HG02642 (cell line): ENCODE measurements at regions not wholly inside any gene's neighbourhood (a gene's known extent, or its start where the extent isn't known, plus 50 kb on each side); places are given as distances from the start of the nearest gene placed in this dataset.
"Not testable (repeated sequence)": the region's sequence is repeated elsewhere in the genome, so short reads cannot be mapped to it uniquely, and the experiment has no call there.

Experiments
- ATAC-seq: cut with Tn5 transposase; IDR thresholded peaks from one replicate; pipeline ENCODE4 v1.9.1; 2021; ENCODE audit warnings: mild to moderate bottlenecking; ENCODE audit not compliant: unreplicated experiment, poor library complexity

GRCh38 chr3:137820366-137820765, 56.3 kb downstream of the SOX14 start:
- ATAC-seq, result no peak

GRCh38 chr3:137835096-137835495, 71.0 kb downstream of the SOX14 start:
- no peak for ATAC-seq

GRCh38 chr3:137845194-137845593, 81.1 kb downstream of the SOX14 start:
- no peak for ATAC-seq

DNA sequence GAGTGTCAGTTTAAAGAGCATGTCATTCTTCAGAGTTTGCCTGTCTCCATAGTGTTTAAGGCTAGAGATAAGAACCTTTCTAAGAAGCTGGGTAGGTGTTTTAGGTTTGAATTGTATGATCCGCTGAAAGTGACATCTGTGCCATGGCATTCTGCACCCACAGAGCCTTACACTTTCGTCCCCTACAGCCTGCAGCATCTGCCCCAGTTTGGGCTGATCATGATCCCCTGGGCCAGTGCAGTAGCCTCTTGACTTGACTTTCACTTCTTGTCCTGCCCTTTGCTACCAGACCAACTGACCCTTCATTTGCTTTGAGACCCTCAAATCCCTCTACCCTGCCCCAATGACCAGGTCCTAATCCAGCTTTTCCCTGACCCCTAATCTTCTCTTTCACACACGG, 81.6 kb downstream of the SOX14 start:
- no peak for ATAC-seq

DNA sequence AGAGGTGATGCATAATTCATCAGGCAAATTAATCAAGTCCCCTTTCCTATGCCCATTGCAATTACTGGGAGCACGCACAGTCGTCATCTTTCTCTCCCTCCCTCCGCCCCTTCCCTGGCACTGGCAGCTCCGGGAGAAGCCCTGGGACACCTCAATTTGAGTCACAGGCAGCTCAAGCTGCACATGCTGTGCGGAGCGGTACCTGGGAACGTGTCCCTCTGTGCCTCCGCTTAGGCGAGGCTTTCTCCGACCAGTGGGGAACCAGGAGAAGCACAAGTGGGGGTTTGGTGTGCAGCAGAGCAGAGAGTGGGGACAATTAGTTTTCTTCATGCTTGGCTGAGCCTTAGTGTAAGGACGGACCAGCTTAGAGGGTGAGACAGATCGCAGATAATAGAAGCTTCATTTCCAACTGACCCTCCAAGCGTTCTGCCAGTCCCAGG, 88.3 kb downstream of the SOX14 start:
- no peak for ATAC-seq

GRCh38 chr3:137854533-137855261, 90.6 kb downstream of the SOX14 start:
- ATAC-seq, result no peak

DNA sequence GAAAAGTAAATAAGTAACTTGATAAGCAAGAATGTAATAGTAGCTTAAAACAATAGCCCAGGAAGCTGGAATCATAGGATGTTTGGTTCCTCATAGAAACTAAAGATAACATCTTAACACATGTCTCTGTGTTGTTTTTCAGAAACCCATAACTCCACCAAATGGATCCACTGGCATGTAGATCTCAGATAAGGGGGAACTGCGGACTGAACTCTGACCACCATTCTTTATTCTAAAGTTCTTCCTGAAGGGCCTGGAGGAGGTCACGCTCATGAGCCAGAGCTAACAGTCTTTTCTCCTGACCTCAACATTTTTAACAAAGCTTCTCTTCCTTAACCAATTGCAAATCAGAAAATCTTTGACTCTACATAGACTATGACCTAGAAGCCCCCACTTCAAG, 101.9 kb downstream of the SOX14 start:
- ATAC-seq, result no peak

DNA sequence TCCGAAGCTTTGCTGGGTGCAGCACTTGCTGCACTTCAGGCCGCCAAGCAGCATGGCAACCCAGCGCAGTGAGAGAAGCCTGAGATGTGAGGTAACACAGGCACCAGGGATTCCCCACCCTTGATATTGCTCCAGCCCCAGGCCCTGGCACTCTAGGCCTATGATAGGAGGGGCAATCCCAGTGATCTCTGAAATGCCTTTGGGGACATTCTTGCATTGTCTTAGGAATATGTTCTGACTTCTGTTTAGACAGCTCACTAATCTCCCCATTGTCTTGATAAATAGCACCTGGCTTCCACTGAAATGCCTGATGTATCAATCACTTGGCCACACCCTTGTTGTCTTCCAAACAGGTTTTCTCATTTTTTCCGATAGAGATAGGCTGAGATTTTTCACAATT, 102.8 kb downstream of the SOX14 start:
- ATAC-seq, result no peak

DNA sequence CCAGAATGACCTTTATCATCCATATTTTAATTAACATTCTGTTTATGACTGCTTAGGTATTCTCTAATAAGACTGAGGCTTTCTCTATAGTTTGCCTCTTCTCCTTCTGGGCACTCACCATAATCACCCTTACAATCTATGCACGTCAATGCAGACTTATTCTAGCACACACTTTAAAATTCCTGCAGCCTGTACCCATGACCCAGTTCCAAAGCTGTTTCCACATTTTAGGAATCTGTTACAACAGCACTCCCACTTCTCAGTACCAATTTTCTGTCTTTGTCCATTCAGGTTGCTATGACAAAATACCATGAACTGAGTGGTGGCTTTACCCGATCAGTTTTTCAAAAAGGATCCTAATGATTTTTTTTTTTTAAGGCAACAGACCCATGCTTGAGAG, 103.5 kb downstream of the SOX14 start:
- ATAC-seq, result no peak

GRCh38 chr3:137869022-137869421, 104.9 kb downstream of the SOX14 start:
- no peak for ATAC-seq

DNA sequence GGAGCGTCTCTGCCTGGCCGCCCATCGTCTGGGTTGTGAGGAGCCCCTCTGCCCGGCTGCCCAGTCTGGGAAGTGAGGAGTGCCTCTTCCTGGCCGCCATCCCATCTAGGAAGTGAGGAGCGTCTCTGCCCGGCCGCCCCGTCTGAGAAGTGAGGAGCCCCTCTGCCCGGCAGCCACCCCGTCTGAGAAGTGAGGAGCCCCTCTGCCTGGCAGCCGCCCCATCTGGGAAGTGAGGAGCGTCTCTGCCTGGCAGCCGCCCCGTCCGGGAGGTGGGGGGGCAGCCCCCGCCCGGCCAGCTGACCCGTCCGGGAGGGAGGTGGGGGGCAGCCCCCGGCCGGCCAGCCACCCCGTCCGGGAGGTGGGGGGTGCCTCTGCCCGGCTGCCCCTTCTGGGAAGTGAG, 108.5 kb downstream of the SOX14 start:
- not testable (repeated sequence) for ATAC-seq

DNA sequence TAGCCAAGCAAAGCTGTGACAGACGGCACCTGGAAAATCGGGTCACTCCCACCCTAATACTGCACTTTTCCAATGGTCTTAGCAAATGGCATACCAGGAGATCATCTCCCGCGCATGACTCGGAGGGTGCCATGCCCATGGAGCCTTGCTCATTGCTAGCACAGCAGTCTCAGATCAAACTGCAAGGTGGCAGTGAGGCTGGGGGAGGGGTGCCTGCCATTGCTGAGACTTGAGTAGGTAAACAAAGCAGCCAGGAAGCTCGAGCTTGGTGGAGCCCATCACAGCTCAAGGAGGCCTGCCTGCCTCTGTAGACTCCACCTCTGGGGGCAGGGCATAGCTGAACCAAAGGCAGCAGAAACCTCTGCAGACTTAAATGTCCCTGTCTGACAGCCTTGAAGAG, 113.1 kb upstream of the CLDN18 start:
- ATAC-seq, result not testable (repeated sequence)

GRCh38 chr3:137906985-137907649, 102.8 kb upstream of the CLDN18 start:
- no peak for ATAC-seq

- no peak for ATAC-seq
Observed at GRCh38 chr3:137924628-137925027, 85.3 kb upstream of the CLDN18 start.

DNA sequence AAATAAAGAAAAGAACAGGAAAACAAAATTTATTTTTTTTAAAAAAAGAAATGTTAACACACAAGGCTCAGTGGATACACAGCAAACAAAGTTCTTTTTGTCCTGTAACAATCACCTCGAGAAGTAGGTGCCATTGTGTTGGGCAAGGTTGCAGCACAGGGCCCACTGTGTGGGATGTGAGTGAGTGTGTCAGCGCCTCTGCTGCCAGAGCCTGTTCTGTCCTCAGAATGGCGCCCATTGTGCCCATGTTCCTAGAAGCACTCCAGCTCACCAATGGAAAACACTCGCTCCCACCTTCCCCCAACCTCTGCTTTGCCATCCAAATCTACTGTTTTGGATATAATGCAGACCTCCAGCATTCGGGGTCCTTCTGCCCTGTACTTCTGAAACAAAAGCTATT, 84.9 kb upstream of the CLDN18 start:
- no peak for ATAC-seq

- ATAC-seq, result no peak
Observed at GRCh38 chr3:137926991-137927390, 83.0 kb upstream of the CLDN18 start.

GRCh38 chr3:137930976-137931375, 79.0 kb upstream of the CLDN18 start:
- ATAC-seq, result no peak

GRCh38 chr3:137938876-137939275, 71.1 kb upstream of the CLDN18 start:
- ATAC-seq, result no peak

DNA sequence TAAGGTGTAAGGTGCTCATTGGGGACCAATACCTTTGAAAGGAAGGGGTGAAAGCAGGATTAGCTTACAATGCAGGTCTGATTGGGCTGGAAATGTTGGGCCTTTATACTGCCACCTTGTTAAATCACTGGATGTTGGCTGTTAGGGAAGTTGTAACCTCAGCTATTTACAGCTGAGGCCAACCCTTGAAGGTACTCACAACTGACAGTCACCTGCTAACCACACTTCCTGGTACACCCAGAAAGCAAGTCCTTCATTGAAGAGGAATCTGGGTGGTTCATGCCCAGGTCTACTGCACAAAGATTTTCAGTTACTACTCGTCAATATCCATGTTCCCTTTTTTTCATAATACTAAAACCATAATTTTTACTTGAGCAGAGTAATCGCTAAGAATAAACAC, 65.4 kb upstream of the CLDN18 start:
- ATAC-seq, result no peak

GRCh38 chr3:137946356-137946973, 63.5 kb upstream of the CLDN18 start:
- ATAC-seq, result peak; percentile 69

DNA sequence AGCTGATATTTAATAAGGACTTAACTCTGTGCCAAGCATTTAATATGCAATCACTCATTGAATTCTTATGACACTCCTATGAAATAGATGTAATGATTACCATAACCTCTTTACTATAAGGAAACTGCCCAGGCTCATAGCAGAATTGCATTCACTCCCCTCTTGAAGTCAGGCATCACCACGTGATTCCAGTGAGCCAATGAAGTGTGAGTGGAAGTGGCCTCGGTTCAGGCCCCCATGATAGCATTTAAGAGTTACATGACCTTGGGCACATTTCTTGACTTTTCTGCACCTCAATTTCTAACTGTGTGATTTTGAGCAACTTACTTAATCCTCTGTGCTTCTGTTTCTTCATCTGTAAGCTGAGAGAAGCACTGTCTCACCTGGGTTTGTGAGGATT, 62.8 kb upstream of the CLDN18 start:
- no peak for ATAC-seq
